HEK293 (cell line): ENCODE measurements at regions not wholly inside any gene's neighbourhood (a gene's known extent, or its start where the extent isn't known, plus 50 kb on each side); places are given as distances from the start of the nearest gene placed in this dataset.

Source experiments
- CTCF ChIP-seq: fragments of 450-650 bp; formaldehyde crosslinking; IDR thresholded peaks from 2 replicates; pipeline ENCODE4 v1.5.1; 2016; ENCODE audit warnings: missing biosample characterization, missing genetic modification characterization
- SP7 ChIP-seq: fragments of 450-650 bp; formaldehyde crosslinking; IDR thresholded peaks from 2 replicates; pipeline ENCODE4 v1.5.1; 2016; ENCODE audit warnings: missing biosample characterization, missing genetic modification characterization
- ZBTB48 ChIP-seq: fragments of 450-650 bp; formaldehyde crosslinking; IDR thresholded peaks from 2 replicates; pipeline ENCODE4 v1.5.1; 2016; ENCODE audit warnings: missing biosample characterization, missing genetic modification characterization

- no peak for TF ChIP-seq ZBTB48 (tag by site-specific recombination)
- TF ChIP-seq SP7 (tag by site-specific recombination) = no peak
- TF ChIP-seq CTCF (tag by site-specific recombination) = no peak
These were observed 205.5 kb upstream of the KCNH7 start for GRCh38 chr2:163044114-163044513.
